ENCODE measurements at regions not wholly inside any gene's neighbourhood (a gene's known extent, or its start where the extent isn't known, plus 50 kb on each side); places are given as distances from the start of the nearest gene placed in this dataset.

DNA sequence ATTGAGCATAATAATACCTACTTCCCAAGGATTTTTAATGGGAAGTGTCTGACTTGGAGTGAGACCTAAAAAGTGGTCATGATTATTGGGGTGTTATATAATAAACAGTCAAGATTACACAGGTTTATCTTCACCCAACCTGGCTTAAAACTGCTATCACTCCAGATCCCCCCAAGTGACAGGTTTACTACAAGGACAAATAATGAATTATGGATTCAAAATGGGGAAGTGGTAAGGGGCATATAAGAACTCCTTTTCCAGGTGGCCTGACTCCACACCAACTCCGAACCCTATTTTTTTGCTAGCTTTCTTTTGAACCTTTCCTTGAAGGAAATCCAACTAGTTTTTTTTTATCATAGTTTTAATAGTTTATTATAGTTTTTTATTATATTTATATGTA lies 663.0 kb upstream of the FANCL start:
- H2AFZ ChIP-seq (ENCODE audit: low read length) = no peak overlapping the region
- H3K9ac ChIP-seq (replicated peaks in 1 of 4; ENCODE audit: extremely low read depth in 1 of 4, low read depth in 3 of 4, low read length in 3 of 4) = no peak overlapping the region
- H3K79me2 ChIP-seq (ENCODE audit: control insufficient read depth in 1 of 2, insufficient read depth in 2 of 2, low read length in 2 of 2) = no peaks in the 10 kb centered on the region
- H2AK5ac ChIP-seq (ENCODE audit: low read depth, low read length) = no peak overlapping the region
- no peaks in the 10 kb centered on the region for H3K9me3 ChIP-seq (ENCODE audit: insufficient read depth in 2 of 2, low read depth in 1 of 2, low read length in 1 of 2)
- FAIRE-seq = no peak
- no peak overlapping the region for H3K56ac ChIP-seq (replicated peaks; ENCODE audit: insufficient read length, low read depth, low read length)
- H3K4me3 ChIP-seq (ENCODE audit: extremely low read depth in 1 of 4, insufficient read depth in 2 of 4, low read depth in 3 of 4, low read length in 4 of 4) = no peak overlapping the region
- no peaks in the 10 kb centered on the region for H3K36me3 ChIP-seq (ENCODE audit: control insufficient read depth in 2 of 4, insufficient read depth in 4 of 4, low read length in 3 of 4)
- H3K23me2 ChIP-seq (ENCODE audit: low read depth, low read length) = peaks cover 2% of the 10 kb centered on the region; the same call in 1 of the 2 replicates
- H2BK15ac ChIP-seq (ENCODE audit: low read length) = no peak overlapping the region
- H4K20me1 ChIP-seq (replicated peaks in 1 of 2; ENCODE audit: control insufficient read depth in 1 of 2, insufficient read depth in 2 of 2, low read length in 2 of 2) = no peaks in the 10 kb centered on the region
- POLR2A ChIA-PET (ENCODE audit: partially characterized antibody) = no interaction called here
- H3K79me1 ChIP-seq (ENCODE audit: low read depth, low read length) = no peaks in the 10 kb centered on the region
- H2BK5ac ChIP-seq (ENCODE audit: low read depth, low read length) = no peak overlapping the region
- no peak overlapping the region for H4K8ac ChIP-seq (ENCODE audit: extremely low read depth, insufficient read depth, low read length)
- no peak for DNase-seq (ENCODE audit: low read depth in 1 of 2, low spot score in 2 of 2)
- no peak overlapping the region for H2BK12ac ChIP-seq (ENCODE audit: low read depth, low read length)
- no peak overlapping the region for H4K5ac ChIP-seq (ENCODE audit: insufficient read length, low read depth, low read length)
- CTCF ChIA-PET (ENCODE audit: partially characterized antibody) = interaction anchor here (1.2 kb wide), 1 partner anchor 18 kb away, joined by 3 read pairs; no protein-coding TSS in a partner anchor
- no peak overlapping the region for H3K14ac ChIP-seq (ENCODE audit: insufficient read length)
- H2BK120ac ChIP-seq (replicated peaks; ENCODE audit: low read depth, low read length) = no peak overlapping the region
- H2BK20ac ChIP-seq (ENCODE audit: low read length) = no peak overlapping the region
- H3K23ac ChIP-seq (ENCODE audit: insufficient read length) = no peak overlapping the region
- 100% methylated on average over 1 of the region's 1 CpG; no CpG with 5 or more reads in 1 of the 2 experiments for WGBS, 2 experiments (ENCODE audit: extremely low coverage in 1 of 2, insufficient coverage in 1 of 2, insufficient read length in 1 of 2, insufficient replicate concordance in 2 of 2, low coverage in 1 of 2, low lambda C conversion rate in 2 of 2, missing lambda C conversion rate in 1 of 2)
- H3K4me2 ChIP-seq (ENCODE audit: insufficient read depth in 1 of 2, low read depth in 2 of 2, low read length in 2 of 2) = no peak overlapping the region
- H3K4me1 ChIP-seq (replicated peaks in 1 of 4; ENCODE audit: control insufficient read depth in 3 of 4, insufficient read depth in 4 of 4, low read length in 3 of 4) = 0 out of 7 replicates have a peak, but pooled peaks cover 0 to 3% (median 0%) of the 10 kb centered on the region in 4 experiments
- H4K91ac ChIP-seq (replicated peaks; ENCODE audit: insufficient read length, low read length) = no peak overlapping the region
- no peak overlapping the region for H3K18ac ChIP-seq (ENCODE audit: extremely low read depth, low read length)
- H3K4ac ChIP-seq (replicated peaks; ENCODE audit: insufficient read length, low read depth, low read length) = no peak overlapping the region
- peaks cover 0 to 1% (median 0%) of the 10 kb centered on the region in 4 experiments; a peak in 1 of 7 replicates for H3K27me3 ChIP-seq (replicated peaks in 1 of 4; ENCODE audit: control insufficient read depth in 3 of 4, extremely low read depth in 1 of 4, insufficient read depth in 3 of 4, low read length in 3 of 4)
- no peak overlapping the region for H3K27ac ChIP-seq (ENCODE audit: low read depth, low read length)
- TF ChIP-seq SP1 (IDR thresholded peaks at IDR 0.05; ENCODE audit: low read depth, low read length) (no peak), KDM5A (IDR thresholded peaks at IDR 0.05; ENCODE audit: low read length) (no peak), GABPA (IDR thresholded peaks at IDR 0.05; ENCODE audit: borderline replicate concordance, insufficient read depth, low read length) (no peak), SIN3A (conservative IDR thresholded peaks at IDR 0.05 in 1 of 2, IDR thresholded peaks at IDR 0.05 in 1 of 2; ENCODE audit: low read depth in 1 of 2, low read length in 2 of 2) (no peak), RBBP5 (IDR thresholded peaks at IDR 0.05; ENCODE audit: borderline replicate concordance, low read depth, low read length) (no peak), RXRA (IDR thresholded peaks at IDR 0.05; ENCODE audit: insufficient read depth, low read depth, low read length) (no peak), SIX5 (IDR thresholded peaks at IDR 0.05; ENCODE audit: low read depth, low read length) (no peak), ZNF274 (IDR thresholded peaks at IDR 0.05; ENCODE audit: borderline replicate concordance, extremely low read depth, low read length) (no peak), ASH2L (IDR thresholded peaks at IDR 0.05; ENCODE audit: low read length) (no peak), SP4 (IDR thresholded peaks at IDR 0.05; ENCODE audit: low read length) (no peak)
- TF ChIP-seq, protein P1, sequence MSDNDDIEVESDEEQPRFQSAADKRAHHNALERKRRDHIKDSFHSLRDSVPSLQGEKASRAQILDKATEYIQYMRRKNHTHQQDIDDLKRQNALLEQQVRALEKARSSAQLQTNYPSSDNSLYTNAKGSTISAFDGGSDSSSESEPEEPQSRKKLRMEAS (IDR thresholded peaks at IDR 0.05) = no peak
- TF ChIP-seq, protein P2, sequence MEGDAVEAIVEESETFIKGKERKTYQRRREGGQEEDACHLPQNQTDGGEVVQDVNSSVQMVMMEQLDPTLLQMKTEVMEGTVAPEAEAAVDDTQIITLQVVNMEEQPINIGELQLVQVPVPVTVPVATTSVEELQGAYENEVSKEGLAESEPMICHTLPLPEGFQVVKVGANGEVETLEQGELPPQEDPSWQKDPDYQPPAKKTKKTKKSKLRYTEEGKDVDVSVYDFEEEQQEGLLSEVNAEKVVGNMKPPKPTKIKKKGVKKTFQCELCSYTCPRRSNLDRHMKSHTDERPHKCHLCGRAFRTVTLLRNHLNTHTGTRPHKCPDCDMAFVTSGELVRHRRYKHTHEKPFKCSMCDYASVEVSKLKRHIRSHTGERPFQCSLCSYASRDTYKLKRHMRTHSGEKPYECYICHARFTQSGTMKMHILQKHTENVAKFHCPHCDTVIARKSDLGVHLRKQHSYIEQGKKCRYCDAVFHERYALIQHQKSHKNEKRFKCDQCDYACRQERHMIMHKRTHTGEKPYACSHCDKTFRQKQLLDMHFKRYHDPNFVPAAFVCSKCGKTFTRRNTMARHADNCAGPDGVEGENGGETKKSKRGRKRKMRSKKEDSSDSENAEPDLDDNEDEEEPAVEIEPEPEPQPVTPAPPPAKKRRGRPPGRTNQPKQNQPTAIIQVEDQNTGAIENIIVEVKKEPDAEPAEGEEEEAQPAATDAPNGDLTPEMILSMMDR (IDR thresholded peaks at IDR 0.05; ENCODE audit: control extremely low read depth in 1 of 3, insufficient read depth in 1 of 3, low read depth in 1 of 3, low read length in 3 of 3) = no peak
